Frontal cortex (tissue), 3 donors: ENCODE measurements at regions not wholly inside any gene's neighbourhood (a gene's known extent, or its start where the extent isn't known, plus 50 kb on each side); places are given as distances from the start of the nearest gene placed in this dataset.

Experiments
- DNase-seq, 2 donors: peaks; one replicate each; pipeline ENCODE4 v3.0.0; 2012; ENCODE audit warnings: low spot score in 2 of 2
- FAIRE-seq: peaks from 2 replicates; lab custom pipeline; 2012; peaks lifted over from hg19 to GRCh38; lab: Jason Lieb, UNC
- donor health status: control.
- donor health status: control.
- donor health status: control.

GRCh38 chr19:32097011-32097410 is 248.4 kb upstream of the ZNF507 start:
- DNase-seq (no peak), FAIRE-seq (no peak)

GRCh38 chr19:32097620-32098019 is 247.8 kb upstream of the ZNF507 start:
- no peak for FAIRE-seq
- DNase-seq = no peak

- no peak for DNase-seq
- no peak for FAIRE-seq
Observed at GRCh38 chr19:32098968-32099367, 246.4 kb upstream of the ZNF507 start.

- no peak for FAIRE-seq
- DNase-seq = no peak
Observed at GRCh38 chr19:32101206-32101605, 244.2 kb upstream of the ZNF507 start.

GRCh38 chr19:32103541-32103940 is 241.9 kb upstream of the ZNF507 start:
- no peak for FAIRE-seq
- no peak for DNase-seq

GRCh38 chr19:32104153-32104849 is 241.1 kb upstream of the ZNF507 start:
- FAIRE-seq (no peak), DNase-seq (no peak)

GRCh38 chr19:32104850-32105235 is 240.6 kb upstream of the ZNF507 start:
- no peak for DNase-seq
- FAIRE-seq = no peak

GRCh38 chr19:32105527-32106310 is 239.7 kb upstream of the ZNF507 start:
- DNase-seq = no peak

GRCh38 chr19:32122258-32122657 is 223.2 kb upstream of the ZNF507 start:
- FAIRE-seq (no peak), DNase-seq (no peak)

More at GRCh38 chr19:32105527-32106310, 239.7 kb upstream of the ZNF507 start:
- no peak for FAIRE-seq

GRCh38 chr19:32123355-32123940 is 222.0 kb upstream of the ZNF507 start:
- DNase-seq (no peak), FAIRE-seq (no peak)

GRCh38 chr19:32124585-32124984 is 220.8 kb upstream of the ZNF507 start:
- DNase-seq = no peak
- FAIRE-seq = no peak

- FAIRE-seq (no peak), DNase-seq (no peak)
Observed at GRCh38 chr19:32129141-32129540, 216.3 kb upstream of the ZNF507 start.

- FAIRE-seq = no peak
- DNase-seq = no peak
Observed at GRCh38 chr19:32130332-32130731, 215.1 kb upstream of the ZNF507 start.

GRCh38 chr19:32131005-32131404 is 214.4 kb upstream of the ZNF507 start:
- DNase-seq = no peak
- no peak for FAIRE-seq

- DNase-seq (no peak), FAIRE-seq (no peak)
Observed at GRCh38 chr19:32138416-32138815, 207.0 kb upstream of the ZNF507 start.

- FAIRE-seq (no peak), DNase-seq (no peak)
Observed at GRCh38 chr19:32141840-32142511, 203.4 kb upstream of the ZNF507 start.

GRCh38 chr19:32146664-32147063 is 198.7 kb upstream of the ZNF507 start:
- FAIRE-seq = no peak
- DNase-seq = no peak

GRCh38 chr19:32150605-32151004 is 194.8 kb upstream of the ZNF507 start:
- no peak for FAIRE-seq

GRCh38 chr19:32154418-32154817 is 191.0 kb upstream of the ZNF507 start:
- FAIRE-seq (no peak), DNase-seq (no peak)

More at GRCh38 chr19:32150605-32151004, 194.8 kb upstream of the ZNF507 start:
- no peak for DNase-seq

- no peak for FAIRE-seq
- DNase-seq = no peak
Observed at GRCh38 chr19:32164384-32164992, 180.9 kb upstream of the ZNF507 start.
